K562 (cell line): ENCODE measurements at regions not wholly inside any gene's neighbourhood (a gene's known extent, or its start where the extent isn't known, plus 50 kb on each side); places are given as distances from the start of the nearest gene placed in this dataset.

ENCODE experiments used
- ATAC-seq: fragments of 200-7000 bp; cut with Tn5 transposase; 3 replicates; pipeline ENCODE4 v1.9.1; 2020; ENCODE audit warnings: moderate library complexity
- BruUV-seq: library from RNA; stranded (reverse); fragments of 400-500 nt; replicated peaks from 2 replicates; lab custom pipeline; 2021; lab: Mats Ljungman, UMichigan
- CTCF ChIA-PET: fragments of 300-600 bp; formaldehyde crosslinking; extraction: SDS; loops from one replicate; lab custom pipeline; 2021; ENCODE audit warnings: low intra/inter-chr PET ratio; lab: Yijun Ruan, JAX
- POLR2A ChIA-PET: fragments of 300-600, 350-650 bp; sonication (Branson Sonifier 250); formaldehyde crosslinking; extraction: SDS; loops from one replicate; lab custom pipeline; 2021; ENCODE audit warnings: antibody characterized with exemption, inconsistent platforms; lab: Yijun Ruan, JAX
- DNase-seq, 4 experiments: peaks; one replicate each; pipeline versions ENCODE4 v3.0.0 to v3.0.0-alpha.2; 2011 to 2018; ENCODE audit warnings: low spot score in 3 of 4, mixed read lengths in 3 of 4; ENCODE audit errors: extremely low read depth in 1 of 4
- FAIRE-seq: peaks from 2 replicates; lab custom pipeline; 2011; peaks lifted over from hg19 to GRCh38; lab: Jason Lieb, UNC
- H2AFZ ChIP-seq: 2 replicates; pipeline ENCODE4 v1.6.0; 2011; ENCODE audit warnings: low read depth, low read length, control low read depth, inconsistent platforms
- H3K27ac ChIP-seq: fragments of 200-600 bp; 3 replicates; pipeline ENCODE4 v1.8.0; 2011; ENCODE audit warnings: low read depth, mild to moderate bottlenecking, control low read depth, inconsistent platforms, low read length, moderate library complexity, mixed read lengths; ENCODE audit errors: extremely low read depth
- H3K27me3 ChIP-seq, 2 experiments: fragments of 300-600 bp in 1 of 2; 2 replicates in 1 of 2; 3 replicates in 1 of 2; pipeline versions ENCODE4 v1.6.0 to v1.8.0; 2011; ENCODE audit warnings: inconsistent platforms in 2 of 2, low read length in 2 of 2, mild to moderate bottlenecking in 1 of 2, mixed read lengths in 1 of 2, moderate library complexity in 1 of 2; ENCODE audit not compliant: control insufficient read depth in 2 of 2, insufficient read depth in 2 of 2
- H3K36me3 ChIP-seq: fragments of 300-600 bp; 3 replicates; pipeline ENCODE4 v1.8.0; 2011; ENCODE audit warnings: mild to moderate bottlenecking, low read length, inconsistent platforms; ENCODE audit not compliant: control insufficient read depth, insufficient read depth
- H3K4me1 ChIP-seq, 2 experiments: fragments of 200-600 bp in 1 of 2; replicated peaks in 1 of 2; 2 replicates in 1 of 2; 3 replicates in 1 of 2; pipeline versions ENCODE4 v1.5.1 to v1.8.0; 2011; ENCODE audit warnings: inconsistent platforms in 2 of 2, low read length in 2 of 2, mild to moderate bottlenecking in 1 of 2, mixed read lengths in 1 of 2, moderate library complexity in 1 of 2; ENCODE audit not compliant: control insufficient read depth in 2 of 2, insufficient read depth in 2 of 2
- H3K4me2 ChIP-seq: 2 replicates; pipeline ENCODE4 v1.6.1; 2011; ENCODE audit warnings: low read length, control low read depth, inconsistent platforms, mixed read lengths; ENCODE audit not compliant: insufficient read depth
- H3K4me3 ChIP-seq: fragments of 200-600 bp; sonication (generic), shearing (Covaris generic); 2 replicates; pipeline ENCODE4 v1.5.1; 2016; ENCODE audit warnings: control low read depth, inconsistent platforms
- H3K79me2 ChIP-seq: fragments of 200-600 bp; 3 replicates; pipeline ENCODE4 v1.8.0; 2011; ENCODE audit warnings: low read length, inconsistent platforms; ENCODE audit not compliant: control insufficient read depth, insufficient read depth
- H3K9ac ChIP-seq, 2 experiments: 2 replicates each; pipeline versions ENCODE4 v1.6.0 to v1.6.1; 2011; ENCODE audit warnings: low read depth in 2 of 2, low read length in 2 of 2, control low read depth in 1 of 2, inconsistent platforms in 1 of 2, mild to moderate bottlenecking in 1 of 2, mixed read lengths in 1 of 2; ENCODE audit not compliant: insufficient read depth in 1 of 2
- H3K9me1 ChIP-seq: one replicate; pipeline ENCODE4 v1.6.0; 2011; ENCODE audit warnings: inconsistent platforms, mild to moderate bottlenecking, low read length, moderate library complexity; ENCODE audit not compliant: control insufficient read depth, insufficient read depth
- H3K9me3 ChIP-seq: replicated peaks from 2 replicates; pipeline ENCODE4 v1.5.1; 2011; ENCODE audit warnings: low read depth, low read length, inconsistent platforms; ENCODE audit not compliant: control insufficient read depth, insufficient read depth
- H4K20me1 ChIP-seq: replicated peaks from 2 replicates; pipeline ENCODE4 v1.6.1; 2011; ENCODE audit warnings: low read length, inconsistent platforms, mixed read lengths; ENCODE audit not compliant: control insufficient read depth, insufficient read depth
- CHD2 ChIP-seq: IDR thresholded peaks from 2 replicates; pipeline ENCODE4 v1.6.1; 2011; ENCODE audit warnings: low read depth, low read length
- CTBP1 ChIP-seq: fragments of 450-650 bp; IDR thresholded peaks from 2 replicates; pipeline ENCODE4 v1.6.1; 2016; ENCODE audit warnings: borderline replicate concordance
- EHMT2 ChIP-seq: fragments of 450-650 bp; IDR thresholded peaks from 2 replicates; pipeline ENCODE4 v1.6.1; 2018; ENCODE audit warnings: antibody characterized with exemption
- FOXP1 ChIP-seq: sonication (generic); formaldehyde crosslinking; IDR thresholded peaks from 2 replicates; pipeline ENCODE4 v1.8.0; 2022; ENCODE audit warnings: mild to moderate bottlenecking, missing genetic modification reagents
- HMGN3 ChIP-seq: IDR thresholded peaks from 2 replicates; pipeline ENCODE4 v1.6.1; 2011; ENCODE audit warnings: borderline replicate concordance, low read depth, mild to moderate bottlenecking, mixed read lengths, low read length; ENCODE audit not compliant: insufficient read length; ENCODE audit errors: extremely low read depth
- HNRNPUL1 ChIP-seq: fragments of 200-400 bp; formaldehyde crosslinking; IDR thresholded peaks from 2 replicates; pipeline ENCODE4 v1.6.1; 2017; ENCODE audit warnings: low read length
- KAT2B ChIP-seq: IDR thresholded peaks from one replicate; pipeline ENCODE4 v1.6.1; 2012; ENCODE audit warnings: low read depth, mild to moderate bottlenecking, control low read depth, inconsistent platforms, low read length, moderate library complexity
- MAFG ChIP-seq: fragments of 450-650 bp; conservative IDR thresholded peaks from 2 replicates; pipeline ENCODE4 v1.6.1; 2016; ENCODE audit warnings: missing genetic modification characterization, missing compliant biosample characterization
- MBD1 ChIP-seq: fragments of 250-450 bp; sonication (Bioruptor Pico); IDR thresholded peaks from 2 replicates; pipeline ENCODE4 v1.8.0; 2022; ENCODE audit warnings: inconsistent platforms
- MCM3 ChIP-seq: fragments of 450-650 bp; IDR thresholded peaks from 2 replicates; pipeline ENCODE4 v1.6.1; 2016
- MCM7 ChIP-seq, 2 experiments: fragments of 450-650 bp; IDR thresholded peaks; 2 replicates each; pipeline ENCODE4 v1.6.1; 2016 to 2018
- NR3C1 ChIP-seq: sonication (generic); formaldehyde crosslinking; IDR thresholded peaks from 2 replicates; pipeline ENCODE4 v1.8.1; 2022; ENCODE audit warnings: missing genetic modification reagents
- PML ChIP-seq: IDR thresholded peaks from 2 replicates; pipeline ENCODE4 v1.6.1; 2012; ENCODE audit warnings: low read length, inconsistent platforms
- POLR2AphosphoS5 ChIP-seq: IDR thresholded peaks from 2 replicates; pipeline ENCODE4 v1.6.1; 2011; ENCODE audit warnings: mild to moderate bottlenecking, low read depth, low read length, moderate library complexity; ENCODE audit not compliant: control insufficient read depth, insufficient read depth
- RCOR1 ChIP-seq, 2 experiments: IDR thresholded peaks; 2 replicates each; pipeline ENCODE4 v1.6.1; 2012; ENCODE audit warnings: low read depth in 2 of 2, low read length in 2 of 2, borderline replicate concordance in 1 of 2, improper control_type of control experiment in 1 of 2
- RUNX1 ChIP-seq: sonication (generic); IDR thresholded peaks from 2 replicates; pipeline ENCODE4 v1.6.1; 2016; ENCODE audit warnings: antibody characterized with exemption, low read depth
- TBP ChIP-seq: optimal IDR thresholded peaks from 2 replicates; pipeline ENCODE3; 2011; ENCODE audit warnings: low read depth, low read length, improper control_type of control experiment
- XRCC4 ChIP-seq: IDR thresholded peaks from one replicate; pipeline ENCODE4 v1.6.1; 2011; ENCODE audit not compliant: insufficient read depth, insufficient read length; ENCODE audit errors: extremely low read depth
- XRCC5 ChIP-seq: fragments of 200-400 bp; formaldehyde crosslinking; IDR thresholded peaks from 2 replicates; pipeline ENCODE4 v1.6.1; 2017; ENCODE audit warnings: low read depth, mild to moderate bottlenecking, low read length
- YY1 ChIP-seq, 3 experiments: IDR thresholded peaks; 2 replicates each; pipeline ENCODE4 v1.6.1; 2011; ENCODE audit warnings: low read length in 2 of 3, mild to moderate bottlenecking in 2 of 3, moderate library complexity in 2 of 3, borderline replicate concordance in 1 of 3, control low read depth in 1 of 3, low read depth in 1 of 3; ENCODE audit not compliant: insufficient read depth in 3 of 3, insufficient replicate concordance in 2 of 3, control insufficient read depth in 1 of 3, insufficient read length in 1 of 3; ENCODE audit errors: extremely low read depth in 1 of 3
- ZBED1 ChIP-seq: IDR thresholded peaks from 2 replicates; pipeline ENCODE4 v1.6.1; 2014
- ZNF41 ChIP-seq: fragments of 250-450 bp; sonication (Bioruptor Pico); conservative IDR thresholded peaks from 2 replicates; pipeline ENCODE4 v1.4.0; 2020; ENCODE audit warnings: mild to moderate bottlenecking
- WGBS: fragments of 100-300 bp; shearing (Covaris generic); methylation state at CpG from one replicate; pipeline ENCODE4 v1.1.6; 2016; ENCODE audit warnings: low coverage, mixed read lengths; ENCODE audit not compliant: insufficient coverage; ENCODE audit errors: missing lambda C conversion rate; 5-methylcytosine and 5-hydroxymethylcytosine counted together
- in situ Hi-C: fragments of 300-500 bp; cut with MboI; formaldehyde crosslinking; loops from 4 replicates; pipeline ENCODE4 v1.15.0; 2018; ENCODE audit warnings: inconsistent platforms, mixed read lengths
- intact Hi-C: fragments of 100-400 bp; cut with micrococcal nuclease; formaldehyde crosslinking; loops from 2 replicates; pipeline ENCODE4 v1.14.2; 2022
- TF ChIP-seq, protein P1 (sequence below): sonication (generic); formaldehyde crosslinking; IDR thresholded peaks from 2 replicates; pipeline ENCODE4 v1.5.0; 2020; ENCODE audit warnings: missing genetic modification reagents

DNA sequence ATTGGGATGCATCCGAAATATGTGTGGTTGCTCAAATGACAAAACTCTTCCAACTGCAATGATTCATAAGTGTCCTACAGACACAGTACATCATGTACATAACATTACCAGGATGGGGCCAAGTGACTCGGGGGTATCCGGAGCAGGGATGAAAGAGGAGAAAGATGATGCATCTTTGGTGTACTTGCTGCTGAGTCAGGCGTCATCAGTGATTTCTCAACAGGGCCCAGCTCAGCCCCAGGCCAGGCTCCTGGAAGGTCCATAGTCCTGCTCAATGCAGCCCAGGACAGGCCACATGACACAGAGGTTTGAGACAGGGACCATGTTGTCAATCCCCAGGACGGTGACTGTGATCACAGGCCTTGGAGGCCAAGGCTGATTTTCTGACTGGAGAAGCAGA is 59.3 kb downstream of the GGTLC2 start:
- H3K9me3 ChIP-seq, result no peaks in the 10 kb centered on the region
- POLR2A ChIA-PET, result interaction anchor here (0.7 to 11.0 kb wide), 16 partner anchors 10 to 281 kb away, joined by 3 to 122 read pairs (median 4); no protein-coding TSS in a partner anchor
- H3K4me2 ChIP-seq, result no peak overlapping the region
- CTCF ChIA-PET, result no interaction called here
- H3K79me2 ChIP-seq, result no peaks in the 10 kb centered on the region
- no TSS peak for BruUV-seq
- H3K9ac ChIP-seq, result no peak overlapping the region
- FAIRE-seq (no peak), DNase-seq (no peak), ATAC-seq (peak; percentile 14)
- peaks cover 25% of the 10 kb centered on the region for H4K20me1 ChIP-seq
- H3K27ac ChIP-seq, result no peak overlapping the region
- H3K4me1 ChIP-seq, result no peaks in the 10 kb centered on the region
- H3K4me3 ChIP-seq, result no peak overlapping the region
- H3K9me1 ChIP-seq, result peaks cover 4% of the 10 kb centered on the region
- WGBS, result under 1% methylated on average over 5 of the region's 5 CpGs
- no peaks in the 10 kb centered on the region for H3K36me3 ChIP-seq
- H2AFZ ChIP-seq, result no peak overlapping the region
- in situ Hi-C loops, result no loop called here
- peaks cover 0 to 26% of the 10 kb centered on the region in 2 experiments; a peak in 2 of 5 replicates for H3K27me3 ChIP-seq
- intact Hi-C loops, result no loop called here
- TF ChIP-seq YY1 (IDR thresholded peaks at IDR 0.05; ENCODE audit: borderline replicate concordance in 1 of 3, control insufficient read depth in 1 of 3, extremely low read depth in 1 of 3, insufficient read depth in 3 of 3, insufficient read length in 1 of 3, insufficient replicate concordance in 2 of 3, low read depth in 1 of 3, low read length in 2 of 3) (no peak), XRCC5 (no peak), MBD1 (CRISPR knock-in tag) (no peak), HMGN3 (no peak), XRCC4 (no peak), MCM7 (IDR thresholded peaks at IDR 0.05) (0 out of 4 replicates have a peak, but pooled peaks of 1 of the 2 experiments have one; percentile 32), HNRNPUL1 (0 out of 2 replicates have a peak, but pooled peaks have one; percentile 61), MAFG (tag) (0 out of 2 replicates have a peak, but pooled peaks have one; percentile 32), TBP (peak; percentile 21), CTBP1 (peak; percentile 82), FOXP1 (CRISPR knock-in tag) (no peak), ZBED1 (peak; percentile 18; the same call in 1 of the 2 replicates), CHD2 (0 out of 2 replicates have a peak, but pooled peaks have one; percentile 19), NR3C1 (CRISPR knock-in tag) (no peak), RCOR1 (IDR thresholded peaks at IDR 0.05; ENCODE audit: borderline replicate concordance in 1 of 2, low read depth in 2 of 2, low read length in 2 of 2) (peak in 1 of 2 experiments; percentile 16; a peak in 1 of 4 replicates), EHMT2 (no peak), RUNX1 (peak; percentile 48; the same call in 1 of the 2 replicates), POLR2AphosphoS5 (peak; percentile 47; the same call in 1 of the 2 replicates), KAT2B (no peak), PML (peak; percentile 56; the same call in 1 of the 2 replicates), MCM3 (peak; percentile 49; the same call in 1 of the 2 replicates), ZNF41 (CRISPR knock-in tag) (no peak)
- TF ChIP-seq, protein P1, sequence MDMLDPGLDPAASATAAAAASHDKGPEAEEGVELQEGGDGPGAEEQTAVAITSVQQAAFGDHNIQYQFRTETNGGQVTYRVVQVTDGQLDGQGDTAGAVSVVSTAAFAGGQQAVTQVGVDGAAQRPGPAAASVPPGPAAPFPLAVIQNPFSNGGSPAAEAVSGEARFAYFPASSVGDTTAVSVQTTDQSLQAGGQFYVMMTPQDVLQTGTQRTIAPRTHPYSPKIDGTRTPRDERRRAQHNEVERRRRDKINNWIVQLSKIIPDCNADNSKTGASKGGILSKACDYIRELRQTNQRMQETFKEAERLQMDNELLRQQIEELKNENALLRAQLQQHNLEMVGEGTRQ (CRISPR knock-in tag), result peak; percentile 38; the same call in 1 of the 2 replicates
